ENCODE measurements at regions not wholly inside any gene's neighbourhood (a gene's known extent, or its start where the extent isn't known, plus 50 kb on each side); places are given as distances from the start of the nearest gene placed in this dataset.

DNA sequence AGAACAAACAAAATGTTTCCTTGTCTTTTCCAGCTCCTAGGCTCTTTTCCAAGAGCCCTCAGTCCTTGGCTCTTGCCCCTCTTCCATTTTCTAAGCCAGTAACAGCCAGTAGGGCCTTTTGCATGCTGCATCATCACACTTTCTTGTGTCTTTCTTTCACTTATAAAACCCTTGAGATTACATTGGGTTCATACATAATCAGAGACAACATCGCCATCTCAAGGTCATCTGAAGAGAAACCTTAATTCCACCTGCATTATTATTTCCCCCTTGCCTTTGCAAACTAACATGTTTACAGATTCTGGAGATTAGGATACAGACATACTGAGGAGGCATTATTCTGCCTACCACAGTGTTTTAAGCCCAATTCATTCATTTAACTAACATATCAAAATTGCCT lies 697.3 kb downstream of the TRIB2 start:
- intact Hi-C loops (cut with micrococcal nuclease; ENCODE audit: unreplicated experiment) = no loop called here
- Histone ChIP-seq H3K4me1 (ENCODE audit: control insufficient read depth, insufficient read depth, low read length) (no peaks in the 10 kb centered on the region), H3K4me3 (ENCODE audit: low read depth in 2 of 2, low read length in 2 of 2) (no peak overlapping the region), H3K27me3 (ENCODE audit: control insufficient read depth, insufficient read depth, low read length) (no peaks in the 10 kb centered on the region), H3K36me3 (ENCODE audit: control insufficient read depth, insufficient read depth, low read length) (no peaks in the 10 kb centered on the region), H3K27ac (ENCODE audit: low read length) (no peak overlapping the region), H3K9me3 (ENCODE audit: control insufficient read depth, insufficient read depth, low read depth, low read length) (no peaks in the 10 kb centered on the region)
- TF ChIP-seq TCF7L2 (IDR thresholded peaks at IDR 0.05; ENCODE audit: low read depth, low read length) (no peak), POLR2AphosphoS5 (IDR thresholded peaks at IDR 0.05; ENCODE audit: low read depth, low read length) (no peak), REST (IDR thresholded peaks at IDR 0.05; ENCODE audit: insufficient read depth in 1 of 2, low read depth in 2 of 2, low read length in 1 of 2) (no peak), SIN3A (IDR thresholded peaks at IDR 0.05; ENCODE audit: borderline replicate concordance, insufficient read depth, low read depth, low read length) (no peak), CTCF (IDR thresholded peaks at IDR 0.05) (no peak)
- in situ Hi-C loops (cut with HindIII; ENCODE audit: low pct_unique_long_range_greater_than_20kb, low sequenced_read_pairs) = no loop called here
- ChIA-PET CTCF (no interaction called here), POLR2A (no interaction called here)
- ATAC-seq (no peak), DNase-seq (ENCODE audit: low read depth, low spot score) (no peak)
- BruUV-seq (replicated peaks) = no TSS peak

DNA sequence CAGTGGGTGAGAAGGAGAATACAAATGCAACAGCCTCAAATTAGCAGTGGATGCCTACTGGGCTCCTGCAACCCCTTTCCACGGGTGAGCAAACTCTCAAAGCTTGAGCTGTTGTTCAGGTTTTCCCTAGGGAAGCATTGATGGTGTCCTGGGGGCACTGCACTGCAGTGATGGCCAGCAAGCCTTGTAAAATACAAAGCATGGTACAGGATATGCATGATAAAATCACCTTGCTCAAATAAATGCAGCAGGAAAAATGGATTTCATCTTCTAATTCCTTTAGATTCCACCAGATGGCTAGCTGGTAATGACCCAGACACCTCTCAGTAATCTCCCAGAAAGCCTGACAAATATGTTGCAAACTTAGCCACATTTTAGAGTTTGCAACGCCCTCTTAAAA lies 698.2 kb downstream of the TRIB2 start:
- DNase-seq (ENCODE audit: low read depth, low spot score) = no peak
- Histone ChIP-seq H3K4me1 (ENCODE audit: control insufficient read depth, insufficient read depth, low read length) (no peaks in the 10 kb centered on the region), H3K9me3 (ENCODE audit: control insufficient read depth, insufficient read depth, low read depth, low read length) (no peaks in the 10 kb centered on the region), H3K27me3 (ENCODE audit: control insufficient read depth, insufficient read depth, low read length) (no peaks in the 10 kb centered on the region), H3K4me3 (ENCODE audit: low read depth in 2 of 2, low read length in 2 of 2) (no peak overlapping the region), H3K36me3 (ENCODE audit: control insufficient read depth, insufficient read depth, low read length) (no peaks in the 10 kb centered on the region), H3K27ac (ENCODE audit: low read length) (no peak overlapping the region)
- no peak for TF ChIP-seq SIN3A (IDR thresholded peaks at IDR 0.05; ENCODE audit: borderline replicate concordance, insufficient read depth, low read depth, low read length)
- no peak for TF ChIP-seq REST (IDR thresholded peaks at IDR 0.05; ENCODE audit: insufficient read depth in 1 of 2, low read depth in 2 of 2, low read length in 1 of 2)
- TF ChIP-seq POLR2AphosphoS5 (IDR thresholded peaks at IDR 0.05; ENCODE audit: low read depth, low read length) = no peak
- no peak for TF ChIP-seq CTCF (IDR thresholded peaks at IDR 0.05)
- no peak for TF ChIP-seq TCF7L2 (IDR thresholded peaks at IDR 0.05; ENCODE audit: low read depth, low read length)
- ATAC-seq = no peak
- ChIA-PET CTCF (no interaction called here), POLR2A (no interaction called here)
- in situ Hi-C loops (cut with HindIII; ENCODE audit: low pct_unique_long_range_greater_than_20kb, low sequenced_read_pairs) (no loop called here), intact Hi-C loops (cut with micrococcal nuclease; ENCODE audit: unreplicated experiment) (no loop called here)
- BruUV-seq (replicated peaks) = no TSS peak

Measured in Panc1 (cell line).